Adrenal gland (tissue), 5 donors: ENCODE measurements at regions not wholly inside any gene's neighbourhood (a gene's known extent, or its start where the extent isn't known, plus 50 kb on each side); places are given as distances from the start of the nearest gene placed in this dataset.

Source experiments
- POLR2A ChIP-seq, 2 donors: fragments of 450-650 bp; IDR thresholded peaks; one replicate each; pipeline ENCODE4 v1.6.1; 2017; ENCODE audit warnings: antibody characterized with exemption in 2 of 2, mild to moderate bottlenecking in 2 of 2, moderate library complexity in 1 of 2
- TF ChIP-seq, protein P1 (sequence below), 6 experiments: fragments of 450-650 bp in 4 of 6; fragments of 200-600 bp in 2 of 6; sonication (generic) in 1 of 6; IDR thresholded peaks; 1 replicate in 5 of 6; 2 replicates in 1 of 6; pipeline versions ENCODE4 v1.5.1 to v1.8.0; 2016 to 2021; ENCODE audit warnings: antibody characterized with exemption in 6 of 6, mild to moderate bottlenecking in 2 of 6, moderate library complexity in 1 of 6
- donor health status: DM: no; HTN: no; CAD: no.

DNA sequence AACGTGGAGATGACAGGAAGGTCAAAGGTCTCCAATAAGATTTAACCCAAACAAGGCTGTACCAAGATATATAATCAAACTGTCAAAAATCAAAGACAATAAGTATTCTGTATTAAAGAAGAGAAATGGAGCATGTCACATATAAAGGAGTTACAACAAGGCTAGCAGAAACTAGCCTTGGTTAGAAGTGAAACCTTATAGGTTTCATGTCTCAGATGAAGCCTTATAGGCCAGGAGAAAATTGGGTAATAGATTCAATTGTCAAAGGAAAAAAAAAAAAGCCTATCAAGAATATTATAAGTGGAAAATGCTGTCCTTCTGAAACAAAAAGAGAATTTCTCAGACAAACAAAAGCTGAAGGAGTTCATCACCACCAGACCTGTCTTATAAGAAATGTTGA is 419.4 kb downstream of the CDH11 start:
- no peak for TF ChIP-seq POLR2A (IDR thresholded peaks at IDR 0.05)
- TF ChIP-seq, protein P1, sequence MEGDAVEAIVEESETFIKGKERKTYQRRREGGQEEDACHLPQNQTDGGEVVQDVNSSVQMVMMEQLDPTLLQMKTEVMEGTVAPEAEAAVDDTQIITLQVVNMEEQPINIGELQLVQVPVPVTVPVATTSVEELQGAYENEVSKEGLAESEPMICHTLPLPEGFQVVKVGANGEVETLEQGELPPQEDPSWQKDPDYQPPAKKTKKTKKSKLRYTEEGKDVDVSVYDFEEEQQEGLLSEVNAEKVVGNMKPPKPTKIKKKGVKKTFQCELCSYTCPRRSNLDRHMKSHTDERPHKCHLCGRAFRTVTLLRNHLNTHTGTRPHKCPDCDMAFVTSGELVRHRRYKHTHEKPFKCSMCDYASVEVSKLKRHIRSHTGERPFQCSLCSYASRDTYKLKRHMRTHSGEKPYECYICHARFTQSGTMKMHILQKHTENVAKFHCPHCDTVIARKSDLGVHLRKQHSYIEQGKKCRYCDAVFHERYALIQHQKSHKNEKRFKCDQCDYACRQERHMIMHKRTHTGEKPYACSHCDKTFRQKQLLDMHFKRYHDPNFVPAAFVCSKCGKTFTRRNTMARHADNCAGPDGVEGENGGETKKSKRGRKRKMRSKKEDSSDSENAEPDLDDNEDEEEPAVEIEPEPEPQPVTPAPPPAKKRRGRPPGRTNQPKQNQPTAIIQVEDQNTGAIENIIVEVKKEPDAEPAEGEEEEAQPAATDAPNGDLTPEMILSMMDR (IDR thresholded peaks at IDR 0.05): no peak
